ENCODE measurements at regions not wholly inside any gene's neighbourhood (a gene's known extent, or its start where the extent isn't known, plus 50 kb on each side); places are given as distances from the start of the nearest gene placed in this dataset.
"Not testable (repeated sequence)": the region's sequence is repeated elsewhere in the genome, so short reads cannot be mapped to it uniquely, and the experiment has no call there.

DNA sequence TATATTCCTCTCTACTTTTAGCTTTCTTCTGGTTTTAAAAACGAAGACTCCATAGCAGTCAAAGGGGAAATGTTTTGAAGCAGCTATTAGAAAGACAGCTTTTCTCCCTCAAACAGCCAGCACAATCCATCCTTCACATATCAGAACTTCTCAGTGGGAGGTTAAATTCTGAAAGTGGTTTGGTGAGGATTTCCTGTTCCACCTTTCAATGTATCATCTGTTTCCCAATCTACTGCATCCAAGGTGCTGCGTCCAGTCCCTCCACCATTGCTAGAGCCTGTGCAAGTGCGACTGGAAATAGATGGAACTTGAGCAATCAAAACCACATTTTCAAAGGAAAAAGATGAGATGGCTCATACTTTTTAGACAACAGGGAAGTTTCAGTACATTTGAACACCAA, 508.3 kb upstream of the ARID1B start:
- DNase-seq: no peak

DNA sequence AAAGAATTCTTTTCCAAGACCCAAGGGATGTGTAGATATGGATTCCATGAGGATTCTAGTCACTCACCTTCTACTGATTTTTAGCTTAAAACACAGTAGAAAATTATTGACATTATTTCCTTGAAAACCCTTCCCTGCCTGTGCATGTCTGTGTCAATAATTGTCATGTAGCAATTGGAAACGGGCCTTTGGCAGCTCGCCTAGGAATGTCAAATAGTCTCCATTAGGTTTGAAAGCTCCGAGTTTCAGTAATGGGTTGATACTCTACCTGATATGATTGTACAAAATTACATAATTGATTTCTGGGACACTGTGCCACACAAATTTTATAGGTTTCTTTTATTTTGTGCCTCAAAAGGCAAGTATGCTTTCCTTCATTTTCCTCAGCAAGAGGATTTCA, 515.2 kb upstream of the ARID1B start:
- peak; percentile 99 for DNase-seq

DNA sequence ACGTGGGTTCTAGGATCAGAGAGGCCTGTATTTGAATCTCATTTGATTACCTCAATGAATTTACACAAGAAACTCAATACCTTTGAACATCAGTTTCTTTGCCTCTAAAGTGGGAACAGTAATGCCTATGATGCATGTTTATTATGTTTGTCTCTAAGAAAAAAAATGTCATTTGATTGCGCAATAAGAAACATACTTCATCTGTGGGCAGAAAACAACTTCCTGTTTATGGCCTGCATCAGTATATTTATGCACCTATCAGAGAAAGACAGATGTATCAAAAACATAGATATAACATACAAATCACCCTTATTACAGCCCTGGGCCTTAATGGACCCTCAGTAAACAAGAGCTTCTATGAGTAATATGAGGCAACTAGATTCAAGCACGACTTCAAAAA, 516.4 kb upstream of the ARID1B start:
- DNase-seq: no peak

- DNase-seq: no peak
These were observed 518.2 kb upstream of the ARID1B start for GRCh38 chr6:156258981-156259380.

DNA sequence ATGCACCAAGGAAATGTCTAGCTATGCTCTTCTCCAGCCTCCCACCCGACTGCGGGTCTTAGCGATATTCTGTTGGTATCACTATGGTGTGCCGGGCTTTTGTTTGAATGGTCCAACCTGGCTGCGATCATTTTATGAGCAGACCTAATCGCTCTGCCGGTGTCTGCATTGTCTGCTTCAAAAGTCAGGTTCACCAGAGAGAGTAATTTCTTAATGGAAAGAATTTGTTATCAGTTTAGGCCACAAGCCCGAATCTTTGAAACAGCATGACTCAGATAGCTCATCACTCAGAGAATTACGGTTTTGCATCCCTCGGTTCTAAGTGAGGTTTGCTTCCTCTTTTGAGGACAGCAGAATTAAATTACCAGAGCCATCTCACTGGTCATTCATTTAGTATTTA, 521.0 kb upstream of the ARID1B start:
- no peak for DNase-seq

- no peak for DNase-seq
These were observed 522.9 kb upstream of the ARID1B start for GRCh38 chr6:156254240-156254639.

DNA sequence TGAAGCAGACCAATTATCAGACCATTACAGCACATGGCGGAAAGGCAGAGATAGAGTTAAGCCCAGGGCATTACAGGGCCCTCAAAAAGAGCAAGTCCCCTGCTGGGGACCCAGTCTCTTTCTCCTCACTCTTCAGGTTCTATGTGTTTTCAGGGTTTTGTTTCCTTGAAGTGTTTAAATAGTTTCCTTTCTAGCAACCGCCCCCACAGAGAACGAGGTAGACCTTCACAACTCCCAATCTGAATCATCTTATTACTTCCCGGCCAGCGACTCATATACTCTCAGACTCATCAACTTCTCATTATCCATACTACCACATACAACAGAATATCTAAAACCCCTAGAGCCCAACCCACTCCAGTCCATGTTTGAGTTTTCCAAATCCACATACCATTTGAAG, 526.6 kb upstream of the ARID1B start:
- no peak for DNase-seq

DNA sequence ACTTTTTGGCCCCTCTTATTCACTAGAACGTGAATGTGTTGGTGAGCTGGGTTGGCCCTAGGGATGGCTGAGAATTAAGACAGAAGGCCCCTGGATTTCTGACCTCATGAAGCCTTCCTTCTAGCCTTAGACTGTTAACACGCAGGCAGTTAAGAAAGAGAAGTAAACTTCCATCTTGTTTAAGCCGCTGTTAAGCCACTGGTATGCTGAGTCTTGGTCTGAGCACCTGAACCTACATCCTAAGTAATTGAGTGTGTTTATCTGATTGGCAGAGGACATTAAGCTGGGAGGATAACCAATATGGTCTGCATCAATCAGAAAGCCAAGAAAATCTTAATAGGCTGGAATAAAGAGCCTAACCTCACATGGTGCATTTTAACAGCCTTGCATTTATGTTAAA, 535.0 kb upstream of the ARID1B start:
- no peak for DNase-seq

DNA sequence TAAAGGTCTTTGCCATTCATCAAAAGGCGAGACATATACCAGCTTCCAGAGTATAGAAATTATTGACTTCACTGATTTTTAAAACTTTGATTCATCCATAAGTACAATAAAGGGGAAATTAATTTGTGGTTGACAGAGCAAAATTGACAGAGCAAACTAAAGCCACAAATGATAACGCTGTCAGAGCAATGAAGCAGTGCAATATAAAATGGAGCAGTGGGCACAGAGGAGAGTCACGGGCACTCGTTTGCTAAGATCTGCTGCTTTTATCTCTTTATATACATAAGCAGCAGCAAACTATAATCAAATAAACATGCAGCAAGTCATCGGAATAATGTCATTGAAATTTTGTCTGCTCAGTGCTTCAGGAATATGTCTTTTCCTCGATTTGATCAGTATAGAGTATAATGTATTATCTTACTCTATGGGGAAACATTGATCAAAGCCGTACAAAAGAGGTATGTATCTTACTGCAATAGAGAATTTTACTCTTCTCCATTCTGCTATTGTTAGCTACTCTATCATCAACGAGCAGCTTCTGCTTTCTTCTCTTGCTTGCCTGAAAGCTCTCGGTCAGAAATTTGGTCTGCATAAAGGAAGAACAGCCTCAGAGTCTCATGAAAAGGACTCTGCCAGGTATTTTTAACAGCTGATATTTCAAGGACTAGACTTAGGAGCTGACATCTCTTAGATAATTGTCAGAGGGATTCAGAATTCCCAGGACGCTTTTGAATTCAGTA, 546.0 kb upstream of the ARID1B start:
- DNase-seq: no peak

GRCh38 chr6:156219973-156220372, 557.2 kb upstream of the ARID1B start:
- no peak for DNase-seq

- DNase-seq: no peak
These were observed 571.5 kb upstream of the ARID1B start for GRCh38 chr6:156205678-156206077.

- no peak for DNase-seq
These were observed 578.0 kb upstream of the ARID1B start for GRCh38 chr6:156199182-156199581.

DNA sequence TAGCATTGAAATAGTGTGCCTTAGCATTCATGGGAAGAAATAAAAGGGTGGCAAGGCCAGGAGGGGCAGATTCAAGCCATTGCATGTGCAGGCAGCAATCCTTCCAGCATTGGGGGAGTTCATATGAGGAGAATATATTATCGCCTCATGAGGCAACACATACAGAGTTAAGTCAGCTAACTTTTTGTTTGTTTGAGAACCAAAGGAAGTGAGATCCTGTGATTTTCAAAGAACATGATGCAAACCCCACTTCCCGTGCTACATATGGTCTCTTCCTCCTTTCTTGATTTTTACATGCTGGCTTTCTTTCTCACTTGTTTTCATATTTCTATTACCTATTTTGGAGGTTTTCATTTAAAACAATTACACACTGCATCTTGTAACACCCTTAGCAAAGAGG, 579.7 kb upstream of the ARID1B start:
- DNase-seq: no peak

- no peak for DNase-seq
These were observed 582.2 kb upstream of the ARID1B start for GRCh38 chr6:156194981-156195380.

DNA sequence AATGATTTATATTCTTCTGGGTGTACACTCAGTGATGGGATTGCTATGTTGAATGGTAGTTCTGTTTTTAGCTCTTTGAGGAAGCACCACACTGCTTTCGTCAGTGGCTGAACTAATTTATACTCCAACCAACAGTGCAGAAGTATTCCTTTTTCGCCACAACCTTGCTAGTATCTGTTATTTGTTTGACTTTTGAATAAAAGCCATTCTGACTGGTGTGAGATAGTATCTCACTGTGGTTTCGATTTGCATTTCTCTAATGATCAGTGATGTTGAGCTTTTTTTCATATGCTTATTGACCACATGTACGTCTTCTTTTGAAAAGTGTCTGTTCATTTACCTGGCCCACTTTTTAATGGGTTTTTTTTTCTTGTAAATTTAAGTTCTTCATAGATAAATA, 583.8 kb upstream of the ARID1B start:
- DNase-seq: no peak

DNA sequence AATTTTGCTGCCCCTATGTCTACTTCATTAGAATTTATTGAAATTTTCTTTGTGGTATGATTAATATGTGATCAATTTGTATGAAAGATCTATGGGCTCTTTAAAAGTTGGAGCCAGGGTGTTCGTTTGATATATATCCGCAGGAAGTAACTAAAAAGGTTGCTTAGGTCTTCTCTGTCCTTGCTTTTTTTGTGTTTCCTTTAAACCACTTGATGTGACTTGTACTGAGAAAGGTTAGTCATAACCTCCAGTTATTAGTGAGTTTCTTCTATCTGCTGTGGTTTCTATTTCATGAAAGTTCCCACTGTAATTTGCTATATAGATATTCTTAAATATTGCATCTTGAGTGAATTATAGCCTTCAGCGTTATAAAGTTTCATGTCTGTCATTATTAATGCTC, 585.3 kb upstream of the ARID1B start:
- no peak for DNase-seq

- not testable (repeated sequence) for DNase-seq
These were observed 585.8 kb upstream of the ARID1B start for GRCh38 chr6:156191390-156191789.

- peak; percentile 90 for DNase-seq
These were observed 586.9 kb upstream of the ARID1B start for GRCh38 chr6:156190270-156190669.

DNA sequence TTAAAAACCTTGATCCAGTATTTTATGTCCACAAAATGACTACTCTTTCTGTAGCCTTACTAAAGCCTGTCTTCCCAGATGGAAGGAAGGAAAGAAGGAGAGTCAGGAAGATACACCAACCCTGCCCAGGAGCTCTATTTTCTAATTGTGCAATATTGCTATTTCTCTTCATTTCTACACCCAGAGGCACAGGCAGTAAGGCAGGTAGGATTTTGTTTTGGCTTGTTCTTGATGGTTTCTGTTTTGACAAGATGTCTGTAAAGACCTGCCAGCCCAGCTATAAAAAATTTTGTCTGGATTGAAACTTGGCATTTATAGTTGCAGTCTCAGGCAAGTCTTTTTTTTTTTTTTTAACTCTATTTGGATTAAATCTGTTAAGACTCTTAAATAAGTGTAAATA, 587.5 kb upstream of the ARID1B start:
- DNase-seq: peak; percentile 18

DNA sequence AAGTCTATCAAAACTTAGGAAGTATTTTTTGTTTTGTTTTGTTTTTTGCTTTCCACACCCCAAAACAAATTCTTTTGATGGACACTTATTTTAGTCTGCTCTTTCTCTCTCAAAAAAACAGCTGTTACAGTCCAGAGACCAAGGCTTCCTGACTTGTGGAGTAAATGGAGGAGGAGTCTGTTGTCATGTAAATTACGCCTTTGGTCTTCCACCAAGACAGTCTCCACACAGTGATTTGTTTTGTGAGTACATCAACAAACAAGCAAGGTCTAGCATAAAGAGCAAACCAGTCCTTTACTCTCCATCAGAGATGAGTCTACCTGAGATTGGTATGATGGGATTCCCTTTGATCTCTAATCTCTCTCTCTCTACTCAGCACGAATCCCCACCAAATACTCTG, 588.0 kb upstream of the ARID1B start:
- DNase-seq: no peak

- DNase-seq: peak; percentile 81
These were observed 592.1 kb upstream of the ARID1B start for GRCh38 chr6:156185113-156185512.

DNA sequence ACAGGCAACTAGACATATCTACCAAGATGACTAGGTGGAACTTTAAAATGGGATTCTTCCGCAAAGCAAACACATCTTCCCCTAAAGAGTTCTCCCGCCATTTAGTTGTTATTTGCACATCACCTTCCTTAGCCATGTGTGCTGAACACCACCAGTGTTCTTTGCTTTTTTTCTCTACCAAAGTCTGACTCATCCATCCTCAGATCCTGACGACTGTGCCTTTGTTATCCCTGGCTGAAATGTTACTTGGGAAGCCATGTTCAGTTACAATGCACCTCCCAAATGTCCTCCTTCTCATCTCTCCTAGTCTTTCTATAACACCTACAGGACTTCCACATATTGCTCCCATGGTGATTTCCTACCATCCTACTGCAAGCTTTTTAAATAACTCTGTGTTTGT, 593.5 kb upstream of the ARID1B start:
- DNase-seq: no peak

DNA sequence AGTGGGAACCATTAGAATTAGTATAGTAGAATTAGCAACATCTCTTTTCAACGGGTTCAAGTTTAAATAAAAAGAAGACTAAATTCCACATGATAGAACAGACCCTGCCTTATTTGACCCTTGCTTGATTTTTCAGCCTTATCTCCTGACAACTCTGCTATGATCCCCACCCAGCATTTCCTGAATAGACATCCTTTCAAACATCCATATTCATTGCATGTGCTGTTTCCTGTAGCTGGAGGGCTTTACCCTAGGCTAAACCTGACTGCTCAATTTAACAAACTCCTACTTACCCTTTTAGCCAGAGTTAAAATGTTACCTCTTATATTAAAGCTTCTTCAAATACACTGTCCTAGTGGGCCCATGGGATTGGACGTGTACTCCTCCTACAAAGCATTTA, 594.8 kb upstream of the ARID1B start:
- no peak for DNase-seq

DNA sequence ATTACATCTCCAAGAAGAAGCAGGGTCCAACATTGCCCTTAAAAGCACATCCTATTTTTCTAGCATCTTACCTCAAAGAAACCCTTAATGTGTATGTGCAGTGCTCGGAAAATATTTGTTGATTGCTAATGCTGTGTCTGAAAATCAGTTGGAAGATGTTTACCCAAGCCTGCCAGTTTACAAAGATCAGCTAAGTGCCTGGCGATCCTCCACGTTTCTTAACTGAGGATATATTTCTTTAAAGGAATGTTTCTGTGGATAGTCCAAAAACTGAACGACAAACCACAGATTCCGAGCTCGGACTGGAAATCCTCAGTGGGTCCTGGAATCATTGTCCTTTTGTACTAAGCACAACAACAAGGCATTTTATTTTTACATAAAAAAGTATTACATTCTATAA, 595.7 kb upstream of the ARID1B start:
- DNase-seq: no peak

DNA sequence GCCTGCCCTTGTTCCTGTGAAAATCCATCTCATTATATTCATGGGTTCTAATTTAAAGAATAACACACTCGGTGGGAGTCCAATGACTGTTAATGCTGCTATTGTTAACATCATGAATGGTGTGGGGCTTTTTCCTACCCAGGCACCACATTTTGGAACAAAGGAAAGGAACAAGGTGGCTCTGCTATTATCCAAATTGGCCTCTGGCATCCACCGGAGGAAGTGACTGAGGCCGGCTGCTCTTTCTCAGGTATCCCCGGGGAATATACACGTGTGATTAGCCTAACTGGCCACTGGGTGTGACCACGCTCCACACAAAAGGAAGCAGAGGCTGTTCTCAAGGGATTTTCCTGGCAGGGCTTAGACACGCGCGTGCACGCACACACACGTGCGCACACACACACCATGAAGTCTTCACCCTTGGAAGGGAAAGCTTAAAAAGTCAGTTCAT, 601.2 kb upstream of the ARID1B start:
- DNase-seq: peak; percentile 82

Data from NCI-H1105 treated with DMSO at 0.1 percent for 48 hours (cell line).